ENCODE measurements at regions not wholly inside any gene's neighbourhood (a gene's known extent, or its start where the extent isn't known, plus 50 kb on each side); places are given as distances from the start of the nearest gene placed in this dataset.
"Not testable (repeated sequence)": the region's sequence is repeated elsewhere in the genome, so short reads cannot be mapped to it uniquely, and the experiment has no call there.

DNA sequence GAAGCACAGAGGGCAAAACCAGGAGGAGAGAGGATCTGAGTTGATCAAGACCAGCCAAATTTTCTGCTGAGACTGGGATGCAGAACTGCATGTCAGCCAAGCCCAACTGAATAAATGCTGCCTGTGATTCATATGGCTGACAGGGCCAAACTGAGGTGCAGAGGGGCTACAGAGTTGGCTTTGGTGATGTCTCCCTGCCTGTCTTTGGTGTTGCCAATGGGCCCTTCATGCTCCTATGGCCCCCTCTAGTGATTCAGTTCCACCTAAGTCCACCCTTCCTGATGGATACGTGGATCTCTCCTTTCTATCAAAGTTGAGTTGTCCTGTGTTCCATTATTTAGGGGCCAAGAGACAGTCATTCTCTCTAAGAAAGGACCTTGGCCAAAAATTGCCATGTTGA, 163.6 kb upstream of the TLE4 start:
- no peak for DNase-seq (ENCODE audit: low read depth in 4 of 4, low spot score in 1 of 4)

DNA sequence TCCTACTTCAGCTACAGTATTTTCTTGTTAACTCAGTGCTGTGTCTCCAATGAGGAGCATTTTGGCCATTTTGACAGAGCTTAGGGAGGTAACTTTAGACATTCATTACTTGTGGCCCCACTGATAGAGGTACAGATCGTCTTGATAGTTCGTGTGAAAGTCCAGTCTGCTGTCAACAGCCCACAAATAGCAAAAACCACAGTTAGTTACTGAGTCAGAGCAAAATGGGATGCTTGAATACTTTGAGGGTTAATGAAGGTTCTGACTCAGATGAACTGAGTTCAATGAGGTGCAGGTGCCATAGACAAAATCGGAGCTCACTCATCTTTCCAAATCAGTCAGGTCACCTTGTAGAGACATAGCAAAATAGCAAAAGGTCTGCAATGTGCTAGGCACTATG, 163.1 kb upstream of the TLE4 start:
- DNase-seq (ENCODE audit: low read depth in 4 of 4, low spot score in 1 of 4) = no peak

DNA sequence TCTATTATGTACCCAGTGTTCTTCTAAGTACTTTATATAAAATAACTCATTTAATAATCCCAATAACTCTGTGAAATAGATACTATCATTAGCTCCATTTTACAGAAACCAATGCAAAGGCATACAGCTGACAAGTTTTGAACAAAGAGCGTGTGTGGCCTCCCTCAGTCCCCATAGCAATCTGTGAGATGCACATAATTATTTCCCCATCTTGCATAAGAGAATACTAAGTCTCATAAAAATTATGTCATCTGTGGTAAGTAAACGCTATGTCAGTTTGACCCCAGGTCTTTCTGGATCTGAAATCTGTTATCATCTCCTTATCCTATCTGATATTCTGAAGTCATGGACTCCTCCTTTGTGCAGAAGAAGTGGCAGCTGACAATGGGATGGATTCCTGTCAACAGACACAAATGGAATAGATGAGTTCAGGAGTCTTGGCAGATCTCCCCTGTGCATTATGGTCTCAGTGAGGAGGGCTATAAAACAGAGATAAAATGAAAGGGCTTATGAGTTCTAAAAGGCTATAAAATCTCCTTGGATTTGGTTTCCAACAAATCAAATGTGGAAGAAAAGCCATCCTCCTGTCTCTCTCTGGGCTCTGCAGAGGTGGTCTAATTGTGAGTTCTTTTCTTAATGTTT, 162.5 kb upstream of the TLE4 start:
- DNase-seq (ENCODE audit: low read depth in 4 of 4, low spot score in 1 of 4) = no peak

DNA sequence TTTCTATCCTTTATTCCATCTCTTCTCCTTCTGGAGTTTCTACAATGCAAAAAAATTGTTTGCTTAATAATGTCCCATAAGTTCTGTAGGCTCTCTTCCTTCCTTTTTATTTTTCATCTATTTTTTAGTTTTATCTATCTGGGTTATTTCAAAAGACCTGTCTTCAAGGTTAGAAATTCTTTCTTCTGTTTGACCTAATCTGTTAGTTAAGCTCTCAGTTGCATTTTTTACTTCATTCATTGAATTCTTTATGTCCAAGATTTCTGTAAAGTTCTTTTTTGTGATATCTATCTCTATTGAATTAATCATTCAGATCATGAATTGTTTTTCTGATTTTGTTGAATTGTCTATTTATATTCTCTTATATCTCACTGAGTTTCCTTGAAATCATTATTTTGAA, 145.9 kb upstream of the TLE4 start:
- no peak for DNase-seq (ENCODE audit: low read depth in 4 of 4, low spot score in 1 of 4)

DNA sequence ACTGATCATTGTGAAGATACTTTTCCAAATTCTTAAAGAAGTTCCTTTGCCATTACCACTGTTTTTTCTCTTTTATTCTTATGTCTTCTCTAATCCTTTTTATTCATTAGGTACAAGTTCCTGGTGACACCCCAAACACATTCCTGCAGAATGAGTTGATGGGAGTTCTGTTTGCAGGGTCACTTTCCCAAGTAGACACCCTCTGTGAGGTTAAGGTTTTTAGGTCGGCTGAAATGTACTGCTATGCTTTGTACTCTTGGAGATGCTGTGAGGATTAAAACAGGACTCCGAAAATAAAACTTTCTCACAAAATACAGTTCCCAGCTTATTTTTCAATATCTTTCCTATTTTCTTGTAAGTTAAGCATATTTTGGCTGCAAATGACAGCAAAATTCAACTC, 143.3 kb upstream of the TLE4 start:
- no peak for DNase-seq (ENCODE audit: low read depth in 4 of 4, low spot score in 1 of 4)

DNA sequence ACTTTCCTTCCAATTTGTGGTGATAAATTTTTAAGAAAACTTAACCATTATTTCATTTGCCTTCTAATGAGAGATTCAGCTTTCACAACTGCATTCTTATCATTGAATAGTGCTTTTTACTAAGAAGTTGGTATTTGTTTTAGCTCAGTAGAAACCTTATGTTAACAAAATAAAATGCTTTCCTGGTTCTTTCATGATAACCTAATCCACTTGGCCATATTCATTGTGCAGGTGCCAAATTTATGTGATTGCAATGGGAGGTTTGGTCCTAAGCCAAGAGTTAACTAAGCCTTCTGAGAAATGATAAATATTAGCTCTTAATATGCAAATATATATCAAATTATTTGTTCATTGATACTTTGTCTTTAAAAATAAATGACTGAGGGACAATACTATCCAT, 141.1 kb upstream of the TLE4 start:
- no peak for DNase-seq (ENCODE audit: low read depth in 4 of 4, low spot score in 1 of 4)

DNA sequence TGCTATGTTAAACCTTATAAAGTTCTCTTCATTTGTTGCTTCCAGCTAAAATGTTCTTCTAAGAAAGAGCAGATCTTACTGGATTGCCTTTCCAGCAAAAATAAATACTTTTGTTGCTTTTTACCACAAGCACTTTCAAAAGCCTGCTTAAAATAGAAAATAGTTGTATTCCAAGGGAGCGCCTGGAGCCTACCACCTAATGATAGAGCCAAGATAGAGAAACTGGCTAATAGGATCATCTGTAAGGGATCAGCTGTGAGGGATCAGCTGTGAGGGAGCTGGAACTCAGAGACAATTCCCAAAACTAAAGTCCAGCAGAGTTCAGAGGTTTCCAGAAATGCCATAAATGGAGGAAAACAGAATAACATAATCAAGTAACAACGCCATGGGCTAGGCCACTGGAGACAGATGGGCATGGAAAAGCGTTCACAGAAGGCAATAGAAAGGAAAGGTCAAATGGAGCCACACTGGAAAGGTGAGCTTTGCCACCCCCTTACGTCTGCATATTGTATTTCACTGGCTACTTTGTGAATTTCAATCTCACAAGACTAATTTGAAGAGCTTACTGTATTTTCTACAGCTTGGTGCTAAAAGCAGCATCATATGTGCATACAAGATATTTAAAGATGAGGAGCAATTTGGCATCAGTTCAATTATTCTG, 140.6 kb upstream of the TLE4 start:
- DNase-seq (ENCODE audit: low read depth in 4 of 4, low spot score in 1 of 4) = no peak

DNA sequence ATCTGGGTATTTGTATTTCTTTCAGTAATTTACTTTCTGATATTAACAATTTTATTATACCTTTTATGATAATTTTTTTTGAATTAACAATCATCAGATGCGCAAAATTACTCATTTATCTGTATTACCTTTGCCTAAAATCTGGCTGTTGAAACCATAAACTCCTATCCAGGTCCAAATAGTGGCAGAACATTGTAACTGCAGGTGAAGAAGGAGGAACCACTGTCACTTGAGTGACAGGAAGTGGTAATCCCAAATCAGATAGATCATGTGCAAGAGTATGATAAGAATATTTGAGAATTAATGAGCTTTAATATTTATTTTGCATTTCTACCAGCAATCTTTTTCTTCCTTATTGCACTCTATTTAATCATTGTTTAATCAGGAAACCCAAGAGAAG, 139.3 kb upstream of the TLE4 start:
- DNase-seq (ENCODE audit: low read depth in 4 of 4, low spot score in 1 of 4) = no peak

DNA sequence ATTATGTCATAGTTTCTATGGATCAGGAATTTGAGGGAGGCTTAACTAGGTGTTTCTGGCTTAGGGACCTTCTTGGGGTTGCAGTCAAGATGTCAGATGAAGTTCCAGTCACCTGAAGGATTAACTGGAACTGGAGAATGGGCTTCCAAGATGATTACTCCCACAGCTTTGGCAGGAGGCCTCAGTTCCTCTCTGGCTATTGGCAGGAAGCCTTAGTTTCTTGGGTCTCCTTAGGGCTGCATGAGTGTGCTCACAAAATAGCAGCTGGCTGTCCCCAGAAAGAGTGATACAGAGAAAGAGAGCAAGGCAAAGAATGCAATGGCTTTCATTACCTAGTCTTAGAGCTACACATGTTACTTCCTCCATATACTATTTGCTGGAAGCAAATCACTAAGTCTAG, 138.1 kb upstream of the TLE4 start:
- DNase-seq (ENCODE audit: low read depth in 4 of 4, low spot score in 1 of 4) = no peak

DNA sequence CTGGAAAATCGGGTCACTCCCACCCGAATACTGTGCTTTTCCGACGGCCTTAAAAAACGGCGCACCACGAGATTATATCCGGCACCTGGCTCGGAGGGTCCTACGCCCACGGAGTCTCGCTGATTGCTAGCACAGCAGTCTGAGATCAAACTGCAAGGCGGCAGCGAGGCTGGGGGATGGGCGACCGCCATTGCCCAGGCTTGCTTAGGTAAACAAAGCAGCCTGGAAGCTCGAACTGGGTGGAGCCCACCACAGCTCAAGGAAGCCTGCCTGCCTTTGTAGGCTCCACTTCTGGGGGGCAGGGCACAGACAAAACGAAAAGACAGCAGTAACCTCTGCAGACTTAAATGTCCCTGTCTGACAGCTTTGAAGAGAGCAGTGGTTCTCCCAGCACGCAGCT, 132.5 kb upstream of the TLE4 start:
- not testable (repeated sequence) for DNase-seq (ENCODE audit: low read depth in 4 of 4, low spot score in 1 of 4)

DNA sequence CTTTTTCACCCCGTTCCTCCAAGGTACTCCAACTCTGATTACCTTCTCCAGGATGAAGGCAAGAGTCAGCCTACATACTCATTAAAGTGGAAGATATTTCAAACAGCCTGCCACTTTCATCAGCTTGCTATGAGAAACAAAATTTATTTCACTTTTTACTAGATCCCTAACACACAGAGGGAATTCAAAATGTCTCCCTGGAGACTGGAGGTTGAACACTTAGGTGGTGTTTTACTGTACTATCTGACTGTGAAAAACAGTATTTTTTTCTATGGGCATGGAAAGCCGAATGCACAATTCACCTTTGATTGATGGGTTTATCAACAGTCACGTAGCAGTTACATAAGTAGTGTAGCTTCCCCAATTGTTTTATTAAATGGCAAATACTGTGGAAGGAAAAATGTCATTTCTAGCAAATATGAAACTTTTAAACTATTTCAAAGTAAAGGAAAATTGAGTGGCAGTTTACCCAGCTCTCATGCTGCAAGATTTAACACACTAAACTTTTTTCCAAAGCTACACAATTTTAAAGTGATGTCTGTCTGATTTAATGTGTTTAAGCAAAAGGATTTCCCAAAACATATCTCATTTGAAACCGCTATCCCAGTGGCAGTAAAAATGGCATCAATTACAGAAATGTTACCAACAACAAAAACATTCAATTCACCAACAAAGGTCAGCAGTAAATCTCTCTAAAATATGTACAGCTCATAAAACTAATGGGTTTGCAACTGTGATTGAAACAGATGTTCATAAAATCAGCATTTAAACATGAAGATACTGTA, 125.0 kb upstream of the TLE4 start:
- no peak for DNase-seq (ENCODE audit: low read depth in 4 of 4, low spot score in 1 of 4)

DNA sequence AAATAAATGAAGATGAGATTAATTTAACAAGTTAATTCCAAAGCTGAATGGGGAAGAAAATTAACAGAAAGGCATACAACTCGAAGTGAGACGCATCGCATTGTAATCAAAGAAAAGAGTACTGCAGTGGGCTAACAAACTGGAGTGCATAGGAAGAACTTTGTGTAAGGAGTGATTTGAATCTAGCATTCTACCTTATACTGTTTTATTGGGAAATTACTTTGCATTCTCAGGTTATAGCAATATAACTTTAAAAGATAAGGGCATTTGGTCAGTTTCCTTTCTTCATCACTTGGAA, 124.5 kb upstream of the TLE4 start:
- no peak for DNase-seq (ENCODE audit: low read depth in 4 of 4, low spot score in 1 of 4)

DNA sequence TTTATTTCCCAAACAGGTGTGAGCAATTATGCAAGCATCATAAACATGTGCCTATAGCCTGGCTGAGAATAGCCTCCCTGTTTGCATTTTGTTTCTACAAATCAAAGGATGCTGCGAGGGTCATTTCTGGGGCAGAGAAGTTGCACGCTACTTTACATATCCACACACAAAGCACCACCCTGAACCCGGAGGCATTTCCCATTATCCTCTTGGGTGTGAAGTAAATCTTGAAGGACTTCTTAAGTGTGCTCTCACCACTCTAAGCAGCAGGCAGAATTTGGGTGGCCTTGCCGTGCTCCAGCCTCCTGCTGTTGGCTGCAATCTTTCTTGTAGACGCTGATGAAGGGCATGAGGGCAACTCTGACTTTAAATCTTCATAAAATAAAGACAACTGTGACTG, 124.0 kb upstream of the TLE4 start:
- no peak for DNase-seq (ENCODE audit: low read depth in 4 of 4, low spot score in 1 of 4)

DNA sequence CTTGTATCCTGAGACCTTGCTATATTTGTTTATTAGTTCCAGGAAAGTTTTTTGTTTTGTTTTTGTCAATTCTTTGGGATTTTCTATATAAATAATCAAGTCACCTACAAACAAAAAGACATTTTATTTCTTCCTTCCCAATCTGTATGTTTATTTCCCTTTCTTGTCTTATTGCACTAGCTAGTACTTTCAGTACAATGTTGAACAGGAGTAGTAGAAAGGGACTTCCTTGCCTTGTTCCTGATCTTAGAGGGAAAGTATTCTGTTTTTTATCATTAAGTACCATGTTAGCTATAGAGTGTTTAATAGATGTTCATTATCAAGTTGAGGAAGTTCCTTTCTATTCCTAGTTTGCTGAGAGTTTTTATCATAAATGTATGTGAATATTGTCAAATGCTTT, 119.5 kb upstream of the TLE4 start:
- no peak for DNase-seq (ENCODE audit: low read depth in 4 of 4, low spot score in 1 of 4)

DNA sequence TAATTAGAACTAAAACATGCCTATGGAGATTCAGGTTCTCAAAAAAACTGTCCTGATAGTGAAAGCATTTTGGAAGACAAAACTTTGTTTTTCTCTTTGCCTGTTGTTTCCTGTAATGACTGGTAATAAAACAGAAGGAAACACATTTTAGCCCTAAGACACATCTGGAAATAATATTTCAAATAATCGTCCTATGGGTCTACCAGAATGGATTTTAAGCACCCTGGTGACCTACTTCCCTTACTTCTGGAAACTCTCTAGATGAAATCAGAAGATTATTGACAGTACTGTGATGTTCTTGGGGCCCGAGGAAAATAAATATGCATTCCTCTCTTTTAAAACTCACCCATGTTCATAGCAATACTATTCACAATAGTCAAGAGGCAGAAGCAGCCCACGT, 110.1 kb upstream of the TLE4 start:
- DNase-seq (ENCODE audit: low read depth in 4 of 4, low spot score in 1 of 4) = no peak

DNA sequence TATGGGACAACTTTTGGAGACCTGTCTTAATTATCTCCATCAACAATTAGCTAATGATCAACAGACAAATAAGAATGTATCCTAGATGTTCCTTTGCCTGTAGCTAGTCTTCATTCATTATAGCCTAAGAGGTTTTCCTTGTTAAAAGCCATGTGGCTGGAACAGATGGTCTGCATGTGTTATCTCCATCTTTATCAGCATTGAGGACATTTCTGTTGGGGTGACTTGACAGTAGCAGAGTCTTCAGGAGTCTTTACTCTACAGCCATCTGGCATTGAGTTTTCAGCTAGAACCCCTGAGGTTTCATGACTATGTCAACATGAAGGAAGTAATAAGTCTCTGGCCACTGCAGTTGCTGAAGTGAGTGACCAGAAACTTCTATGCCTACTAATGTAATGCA, 106.6 kb upstream of the TLE4 start:
- no peak for DNase-seq (ENCODE audit: low read depth in 4 of 4, low spot score in 1 of 4)

DNA sequence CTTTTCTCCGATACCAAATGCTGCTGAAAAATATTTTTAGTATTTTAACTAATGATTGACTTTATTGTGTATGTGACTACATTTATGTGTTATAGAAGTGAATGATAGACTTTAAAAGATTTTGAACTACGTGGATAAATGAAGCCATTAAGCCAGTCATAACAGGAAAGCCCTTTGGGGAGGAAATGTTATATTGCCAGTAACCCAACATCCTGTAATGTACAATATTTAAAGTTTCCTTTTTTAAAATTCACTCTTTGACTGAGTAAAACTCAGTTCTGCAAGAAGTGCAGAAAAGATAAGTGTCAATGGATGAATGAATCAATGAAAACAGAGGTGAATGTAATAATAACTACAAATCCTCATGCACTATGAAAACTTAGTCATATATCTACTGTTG, 102.6 kb upstream of the TLE4 start:
- DNase-seq (ENCODE audit: low read depth in 4 of 4, low spot score in 1 of 4) = no peak

DNA sequence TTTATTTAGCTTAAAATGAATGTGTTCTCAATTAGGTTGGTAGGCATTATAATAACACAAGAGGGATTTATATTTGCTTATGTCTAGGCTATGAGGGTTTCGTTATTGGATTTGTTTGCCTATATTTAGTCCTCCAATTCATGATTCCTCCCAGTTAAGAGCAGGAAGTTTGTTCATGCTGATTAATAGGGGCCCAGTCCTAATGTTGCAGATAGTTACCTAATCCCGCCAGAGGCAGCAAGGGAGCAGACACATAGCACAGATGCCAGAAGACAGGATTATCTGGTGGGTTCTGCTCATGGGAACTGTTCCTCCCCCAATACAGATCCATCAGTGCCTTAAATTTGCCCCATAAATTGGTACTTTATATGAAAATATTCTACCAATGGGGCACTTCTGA, 100.8 kb upstream of the TLE4 start:
- DNase-seq (ENCODE audit: low read depth in 4 of 4, low spot score in 1 of 4) = no peak

DNA sequence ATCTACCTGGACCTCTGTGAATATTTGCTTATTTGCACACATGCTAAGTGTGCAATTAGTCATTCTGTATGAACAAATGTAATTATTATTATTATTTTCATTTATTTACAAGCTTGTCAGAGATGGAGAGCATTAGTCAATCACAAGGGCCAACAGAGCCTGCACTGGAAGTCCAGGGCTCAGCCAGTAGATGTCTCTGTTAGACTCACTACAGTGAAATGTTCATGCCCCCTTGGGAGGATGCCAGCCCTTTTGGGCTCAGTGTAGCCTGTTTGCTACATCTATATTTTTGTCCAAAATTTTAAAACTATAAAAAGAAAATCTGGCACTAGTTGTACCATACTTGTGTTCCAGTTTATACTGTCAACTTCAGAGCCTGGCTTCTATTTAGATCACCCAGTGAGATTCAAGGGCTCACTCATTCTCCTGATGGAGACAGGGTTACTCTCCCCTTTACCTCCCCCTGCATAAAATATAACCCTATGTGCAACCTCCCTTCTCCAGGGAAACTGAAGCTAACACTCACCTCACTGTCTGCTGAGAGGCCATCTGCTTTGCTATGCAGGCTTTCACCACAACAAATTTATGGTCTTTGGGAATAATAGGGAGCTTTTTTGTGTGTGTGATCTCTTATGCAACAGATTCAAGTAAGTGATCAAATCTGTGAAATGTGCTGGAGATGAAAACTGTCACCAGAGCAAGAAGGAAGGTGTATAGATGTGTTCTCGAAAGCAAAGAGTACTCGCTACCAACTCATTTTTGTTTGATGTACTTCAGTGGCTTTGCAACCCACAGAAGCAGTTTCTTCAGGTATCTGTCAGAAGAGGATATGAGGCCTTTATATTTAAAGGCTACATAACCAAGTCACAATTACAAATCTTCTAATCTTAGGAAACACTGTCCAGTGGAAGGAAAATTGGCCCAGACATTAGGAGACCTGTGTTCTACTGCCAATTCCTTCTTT, 99.9 kb upstream of the TLE4 start:
- no peak for DNase-seq (ENCODE audit: low read depth in 4 of 4, low spot score in 1 of 4)

DNA sequence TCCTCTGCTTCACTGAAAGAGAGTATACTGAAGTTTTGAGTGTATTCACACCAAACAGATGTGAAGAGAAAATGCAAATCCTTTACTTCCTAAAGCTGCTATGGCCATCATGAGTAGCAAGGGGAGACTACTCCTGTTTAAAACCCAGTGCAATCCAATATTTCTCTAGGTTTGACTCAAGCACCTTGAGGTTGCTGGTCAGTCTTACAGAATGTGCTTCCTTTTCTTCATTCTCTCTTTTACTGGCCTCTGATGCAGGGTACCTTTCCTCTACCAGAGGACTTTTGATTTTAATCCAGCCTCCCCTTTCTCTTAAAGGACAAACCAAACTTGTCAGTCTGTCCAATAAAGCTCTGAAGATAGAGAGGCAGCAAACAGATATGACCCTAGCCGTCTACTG, 98.1 kb upstream of the TLE4 start:
- no peak for DNase-seq (ENCODE audit: low read depth in 4 of 4, low spot score in 1 of 4)

DNA sequence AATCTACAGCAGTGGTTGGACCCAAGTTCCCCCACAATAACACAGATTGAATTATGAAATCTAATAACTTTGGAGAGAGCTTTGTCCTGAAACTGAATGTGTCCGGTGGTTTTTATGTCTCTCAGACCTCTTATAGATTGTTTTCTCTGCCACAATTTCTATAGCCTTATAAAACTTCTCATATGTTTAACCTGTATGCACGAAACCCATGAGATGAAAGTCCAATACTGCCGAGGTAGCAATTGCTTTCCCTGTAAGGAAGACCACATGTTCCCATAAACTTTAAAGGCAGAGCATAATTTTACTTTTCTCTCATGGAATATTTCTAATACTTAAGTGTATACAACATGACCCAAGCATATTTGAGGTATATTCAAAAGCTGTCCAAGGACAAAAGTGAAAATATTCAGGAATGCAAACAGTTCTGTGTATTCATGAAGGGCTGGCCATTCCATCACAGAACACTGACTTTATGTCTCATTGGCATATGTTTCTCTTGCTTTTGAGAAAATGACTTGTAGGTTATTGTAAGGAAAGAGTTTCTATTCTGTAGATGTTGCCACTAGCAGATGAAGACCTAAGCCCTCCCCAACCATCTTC, 94.4 kb upstream of the TLE4 start:
- no peak for DNase-seq (ENCODE audit: low read depth in 4 of 4, low spot score in 1 of 4)

Data from stimulated activated CD4-positive, alpha-beta T cell treated with anti-CD3 and anti-CD28 coated beads, Interleukin-1b, Interleukin-23, amount 100 ng/mL, for 24 hours (primary cell).